Heart left ventricle (tissue), 16 donors: ENCODE measurements at regions not wholly inside any gene's neighbourhood (a gene's known extent, or its start where the extent isn't known, plus 50 kb on each side); places are given as distances from the start of the nearest gene placed in this dataset.

Source experiments
- ATAC-seq, 4 donors: fragments of 200-7000 bp; cut with Tn5 transposase; one replicate each; pipeline ENCODE4 v1.9.1; 2020 to 2022; ENCODE audit warnings: moderate library complexity in 4 of 4, mild to moderate bottlenecking in 3 of 4, moderate number of reproducible peaks in 1 of 4
- DNase-seq, 5 donors: peaks; one replicate each; pipeline ENCODE4 v3.0.0-alpha.2; 2020
- H3K27ac ChIP-seq, 12 donors: fragments of 200-600 bp; sonication (generic) in 4 of 12; one replicate each; pipeline versions ENCODE4 v1.5.0 to v1.8.0; 2016 to 2022; ENCODE audit warnings: mild to moderate bottlenecking in 2 of 12
- H3K27me3 ChIP-seq, 9 donors: fragments of 200-600 bp; sonication (generic) in 2 of 9; one replicate each; pipeline versions ENCODE4 v1.5.1 to v1.8.0; 2016 to 2022; ENCODE audit warnings: mild to moderate bottlenecking in 3 of 9
- H3K36me3 ChIP-seq, 9 donors: fragments of 200-600 bp; sonication (generic) in 2 of 9; one replicate each; pipeline versions ENCODE4 v1.5.0 to v1.8.0; 2018 to 2022; ENCODE audit warnings: mild to moderate bottlenecking in 2 of 9
- H3K4me1 ChIP-seq, 12 donors: fragments of 200-600 bp; sonication (generic) in 4 of 12; one replicate each; pipeline versions ENCODE4 v1.5.0 to v1.8.0; 2016 to 2022; ENCODE audit warnings: mild to moderate bottlenecking in 3 of 12
- H3K4me3 ChIP-seq, 12 donors: fragments of 200-600 bp; sonication (generic) in 4 of 12; one replicate each; pipeline versions ENCODE4 v1.5.0 to v1.8.0; 2017 to 2022; ENCODE audit warnings: mild to moderate bottlenecking in 9 of 12, moderate library complexity in 4 of 12
- H3K9me3 ChIP-seq, 12 donors: fragments of 200-600 bp; sonication (generic) in 4 of 12; one replicate each; pipeline versions ENCODE4 v1.5.0 to v1.8.0; 2016 to 2022; ENCODE audit warnings: mild to moderate bottlenecking in 1 of 12
- POLR2A ChIP-seq, 2 donors: fragments of 450-650 bp; IDR thresholded peaks; one replicate each; pipeline ENCODE4 v1.6.1; 2017; ENCODE audit warnings: antibody characterized with exemption in 2 of 2, mild to moderate bottlenecking in 2 of 2, moderate library complexity in 2 of 2
- WGBS, 4 donors: extraction: QIAGEN DNeasy Blood & Tissue Kit in 2 of 4; methylation state at CpG; one replicate each; pipeline versions ENCODE4 v1.1.5 to v1.1.7; 2013 to 2018; 5-methylcytosine and 5-hydroxymethylcytosine counted together
- intact Hi-C, 10 donors: fragments of 100-400 bp; cut with DNase I; formaldehyde crosslinking; loops; one replicate each; pipeline versions ENCODE4 v1.11.1 to v1.14.2; 2022
- TF ChIP-seq, protein P1 (sequence below), 12 donors: fragments of 200-600 bp; sonication (generic) in 4 of 12; IDR thresholded peaks; one replicate each; pipeline versions ENCODE4 v1.5.0 to v1.8.0; 2018 to 2022; ENCODE audit warnings: antibody characterized with exemption in 12 of 12, mild to moderate bottlenecking in 5 of 12
- donor health status: ischemic (EF 13 %, LVEDD 7.1; RV severe dilation, severe dysfunction).
- donor health status: healthy with polysubstance abuse.
- donor health status: DM: no; HTN: yes; CAD: no.
- donor health status: DM: no; HTN: no; CAD: no.
- donor health status: ischemic (EF 25% LVEDD 6.9; RV normal size, moderate dysfunction).
- donor health status: ischemic (EF 25% LVEDD 5.7; RV mildly dilated, moderate dysfunction).
- donor health status: healthy.
- donor health status: DM: yes; HTN: yes; CAD: no.
- donor health status: ischemic (EF 35%, LVEDD 5.7; RV mildly dilated, moderate dysfunction).
- donor health status: nonischemic (EF 11% LVEDD 7.7; RV severe dilation, severe dysfunction).
- donor health status: DM: yes; HTN: yes; CAD: no.
- donor health status: PGD.
- donor health status: ischemic (EF 29% LVEDD 5.4; RV normal size, mild dysfunction).
- donor health status: nonischemic (EF 23%, LVEDD 6.1; RV moderate dilation, normal function).

GRCh38 chr9:68643901-68644809 is 60.9 kb upstream of the PIP5K1B start:
- no peaks in the 10 kb centered on the region for H3K36me3 ChIP-seq
- ATAC-seq, result no peak
- TF ChIP-seq, protein P1, sequence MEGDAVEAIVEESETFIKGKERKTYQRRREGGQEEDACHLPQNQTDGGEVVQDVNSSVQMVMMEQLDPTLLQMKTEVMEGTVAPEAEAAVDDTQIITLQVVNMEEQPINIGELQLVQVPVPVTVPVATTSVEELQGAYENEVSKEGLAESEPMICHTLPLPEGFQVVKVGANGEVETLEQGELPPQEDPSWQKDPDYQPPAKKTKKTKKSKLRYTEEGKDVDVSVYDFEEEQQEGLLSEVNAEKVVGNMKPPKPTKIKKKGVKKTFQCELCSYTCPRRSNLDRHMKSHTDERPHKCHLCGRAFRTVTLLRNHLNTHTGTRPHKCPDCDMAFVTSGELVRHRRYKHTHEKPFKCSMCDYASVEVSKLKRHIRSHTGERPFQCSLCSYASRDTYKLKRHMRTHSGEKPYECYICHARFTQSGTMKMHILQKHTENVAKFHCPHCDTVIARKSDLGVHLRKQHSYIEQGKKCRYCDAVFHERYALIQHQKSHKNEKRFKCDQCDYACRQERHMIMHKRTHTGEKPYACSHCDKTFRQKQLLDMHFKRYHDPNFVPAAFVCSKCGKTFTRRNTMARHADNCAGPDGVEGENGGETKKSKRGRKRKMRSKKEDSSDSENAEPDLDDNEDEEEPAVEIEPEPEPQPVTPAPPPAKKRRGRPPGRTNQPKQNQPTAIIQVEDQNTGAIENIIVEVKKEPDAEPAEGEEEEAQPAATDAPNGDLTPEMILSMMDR (IDR thresholded peaks at IDR 0.05), result no peak
- no peak for TF ChIP-seq POLR2A (IDR thresholded peaks at IDR 0.05)
- peaks cover 0 to 2% (median 0%) of the 10 kb centered on the region in 12 donors for H3K4me1 ChIP-seq
- no peaks in the 10 kb centered on the region for H3K27me3 ChIP-seq
- H3K4me3 ChIP-seq, result no peak overlapping the region
- H3K27ac ChIP-seq, result no peak overlapping the region
- no peaks in the 10 kb centered on the region for H3K9me3 ChIP-seq
- intact Hi-C loops, result no loop called here
- 73 to 77% (median 76%) methylated on average over 11 of the region's 11 CpGs for WGBS, 4 donors
- no peak for DNase-seq

GRCh38 chr9:68644831-68645230 is 60.2 kb upstream of the PIP5K1B start:
- Histone ChIP-seq H3K4me1 (peaks cover 0 to 2% (median 0%) of the 10 kb centered on the region in 12 donors), H3K27ac (no peak overlapping the region), H3K27me3 (no peaks in the 10 kb centered on the region), H3K9me3 (no peaks in the 10 kb centered on the region), H3K4me3 (no peak overlapping the region), H3K36me3 (no peaks in the 10 kb centered on the region)
- no peak for ATAC-seq
- 61 to 85% (median 74%) methylated on average over 3 of the region's 3 CpGs for WGBS, 4 donors
- intact Hi-C loops, result no loop called here
- no peak for TF ChIP-seq POLR2A (IDR thresholded peaks at IDR 0.05)
- no peak for DNase-seq

DNA sequence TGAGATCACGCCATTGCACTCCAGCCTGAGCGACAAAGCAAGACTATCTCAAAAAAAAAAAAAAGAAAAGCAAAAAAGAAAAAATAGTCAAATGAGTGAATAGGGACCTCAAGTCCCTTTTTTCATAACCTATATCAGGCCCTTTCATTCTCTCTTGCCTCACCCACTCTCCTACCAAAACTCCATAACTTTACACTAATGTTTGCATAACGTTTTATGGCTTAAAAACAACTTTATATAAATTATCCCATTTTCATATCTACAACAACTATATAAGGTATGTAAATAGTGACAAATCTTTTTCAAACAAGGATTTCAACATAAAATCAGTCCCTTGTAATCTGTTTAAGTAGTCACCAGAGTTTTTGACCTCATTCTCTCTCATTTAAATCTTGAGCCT is 56.9 kb upstream of the PIP5K1B start:
- Histone ChIP-seq H3K27ac (no peak overlapping the region), H3K9me3 (no peaks in the 10 kb centered on the region), H3K36me3 (no peaks in the 10 kb centered on the region), H3K4me3 (no peak overlapping the region), H3K27me3 (no peaks in the 10 kb centered on the region), H3K4me1 (no peaks in the 10 kb centered on the region)
- ATAC-seq (no peak), DNase-seq (no peak)
- 91 to 94% (median 92%) methylated on average over 3 of the region's 3 CpGs for WGBS, 4 donors
- intact Hi-C loops, result no loop called here
- TF ChIP-seq, protein P1 (IDR thresholded peaks at IDR 0.05), result no peak
- no peak for TF ChIP-seq POLR2A (IDR thresholded peaks at IDR 0.05)

- Histone ChIP-seq H3K27ac (no peak overlapping the region), H3K9me3 (no peaks in the 10 kb centered on the region), H3K4me1 (no peaks in the 10 kb centered on the region), H3K4me3 (no peak overlapping the region), H3K36me3 (no peaks in the 10 kb centered on the region), H3K27me3 (no peaks in the 10 kb centered on the region)
- DNase-seq, result no peak
- intact Hi-C loops, result no loop called here
- TF ChIP-seq POLR2A (IDR thresholded peaks at IDR 0.05), result no peak
- TF ChIP-seq, protein P1 (IDR thresholded peaks at IDR 0.05), result no peak
- WGBS, 4 donors, result 70 to 82% (median 73%) methylated on average over 1 of the region's 1 CpG
- ATAC-seq, result no peak
Observed at GRCh38 chr9:68648971-68649370, 56.1 kb upstream of the PIP5K1B start.
